ENCODE measurements at regions not wholly inside any gene's neighbourhood (a gene's known extent, or its start where the extent isn't known, plus 50 kb on each side); places are given as distances from the start of the nearest gene placed in this dataset.
A peak's percentile ranks its signal among the peaks of the same experiment; 100 is the strongest.

GRCh38 chr15:92772061-92772460, 116.5 kb upstream of the FAM174B start:
- CTCF ChIA-PET (ENCODE audit: partially characterized antibody): interaction anchor here (0.9 kb wide), 1 partner anchor 17 kb away, joined by 4 read pairs; no protein-coding TSS in a partner anchor
- no peaks in the 10 kb centered on the region for H4K20me1 ChIP-seq (replicated peaks in 1 of 2; ENCODE audit: control insufficient read depth in 1 of 2, insufficient read depth in 2 of 2, low read length in 2 of 2)
- H3K4me1 ChIP-seq (replicated peaks in 1 of 4; ENCODE audit: control insufficient read depth in 3 of 4, insufficient read depth in 4 of 4, low read length in 3 of 4): no peaks in the 10 kb centered on the region
- peaks cover 0 to 12% of the 10 kb centered on the region in 2 experiments; a peak in 2 of 4 replicates for H3K9me3 ChIP-seq (ENCODE audit: insufficient read depth in 2 of 2, low read depth in 1 of 2, low read length in 1 of 2)
- H3K36me3 ChIP-seq (ENCODE audit: control insufficient read depth in 2 of 4, insufficient read depth in 4 of 4, low read length in 3 of 4): no peaks in the 10 kb centered on the region
- no peaks in the 10 kb centered on the region for H3K27me3 ChIP-seq (replicated peaks in 1 of 4; ENCODE audit: control insufficient read depth in 3 of 4, extremely low read depth in 1 of 4, insufficient read depth in 3 of 4, low read length in 3 of 4)
- DNase-seq (ENCODE audit: low read depth in 1 of 2, low spot score in 2 of 2) (no peak), FAIRE-seq (no peak)
- no peak overlapping the region for H3K27ac ChIP-seq (ENCODE audit: low read depth, low read length)
- no peak overlapping the region for H3K4ac ChIP-seq (replicated peaks; ENCODE audit: insufficient read length, low read depth, low read length)
- no peak overlapping the region for H3K4me3 ChIP-seq (ENCODE audit: extremely low read depth in 1 of 4, insufficient read depth in 2 of 4, low read depth in 3 of 4, low read length in 4 of 4)
- H3K56ac ChIP-seq (replicated peaks; ENCODE audit: insufficient read length, low read depth, low read length): no peak overlapping the region
- TF ChIP-seq KDM1A (IDR thresholded peaks at IDR 0.05; ENCODE audit: borderline replicate concordance, low read length): no peak
- no peak for TF ChIP-seq CBX8 (IDR thresholded peaks at IDR 0.05; ENCODE audit: borderline replicate concordance, low read depth, low read length)
- TF ChIP-seq MAFK (IDR thresholded peaks at IDR 0.05; ENCODE audit: low read depth, low read length): no peak
- TF ChIP-seq ZNF274 (IDR thresholded peaks at IDR 0.05; ENCODE audit: borderline replicate concordance, extremely low read depth, low read length): no peak
- TF ChIP-seq EP300 (IDR thresholded peaks at IDR 0.05; ENCODE audit: borderline replicate concordance in 1 of 2, low read depth in 2 of 2, low read length in 2 of 2): no peak
- no peak for TF ChIP-seq CTBP2 (IDR thresholded peaks at IDR 0.05; ENCODE audit: borderline replicate concordance, insufficient read depth, insufficient read length, low read length)
- no peak for TF ChIP-seq GABPA (IDR thresholded peaks at IDR 0.05; ENCODE audit: borderline replicate concordance, insufficient read depth, low read length)
- TF ChIP-seq TEAD4 (IDR thresholded peaks at IDR 0.05; ENCODE audit: low read depth, low read length): no peak
- TF ChIP-seq EGR1 (IDR thresholded peaks at IDR 0.05; ENCODE audit: borderline replicate concordance, low read depth, low read length): no peak
- TF ChIP-seq JUN (IDR thresholded peaks at IDR 0.05; ENCODE audit: low read depth, low read length): no peak
- no peak for TF ChIP-seq RAD21 (IDR thresholded peaks at IDR 0.05 in 1 of 2, conservative IDR thresholded peaks at IDR 0.05 in 1 of 2; ENCODE audit: low read depth in 2 of 2, low read length in 2 of 2)
- no peak for TF ChIP-seq CHD2 (IDR thresholded peaks at IDR 0.05; ENCODE audit: low read length)
- no peak for TF ChIP-seq BACH1 (IDR thresholded peaks at IDR 0.05; ENCODE audit: low read length)
- TF ChIP-seq POU5F1 (IDR thresholded peaks at IDR 0.05; ENCODE audit: low read depth, low read length): no peak
- H3K23ac ChIP-seq (ENCODE audit: insufficient read length): no peak overlapping the region
- H4K8ac ChIP-seq (ENCODE audit: extremely low read depth, insufficient read depth, low read length): no peak overlapping the region
- no peaks in the 10 kb centered on the region for H3K23me2 ChIP-seq (ENCODE audit: low read depth, low read length)
- no peak overlapping the region for H2BK20ac ChIP-seq (ENCODE audit: low read length)
- no peak overlapping the region for H2BK120ac ChIP-seq (replicated peaks; ENCODE audit: low read depth, low read length)
- POLR2A ChIA-PET (ENCODE audit: partially characterized antibody): no interaction called here
- no peaks in the 10 kb centered on the region for H3K79me2 ChIP-seq (ENCODE audit: control insufficient read depth in 1 of 2, insufficient read depth in 2 of 2, low read length in 2 of 2)
- 94% methylated on average over 9 of the region's 9 CpGs; no CpG with 5 or more reads in 1 of the 2 experiments for WGBS, 2 experiments (ENCODE audit: extremely low coverage in 1 of 2, insufficient coverage in 1 of 2, insufficient read length in 1 of 2, insufficient replicate concordance in 2 of 2, low coverage in 1 of 2, low lambda C conversion rate in 2 of 2, missing lambda C conversion rate in 1 of 2)
- no peak overlapping the region for H4K91ac ChIP-seq (replicated peaks; ENCODE audit: insufficient read length, low read length)
- no peak overlapping the region for H3K14ac ChIP-seq (ENCODE audit: insufficient read length)
- no peak overlapping the region for H3K4me2 ChIP-seq (ENCODE audit: insufficient read depth in 1 of 2, low read depth in 2 of 2, low read length in 2 of 2)
- H2AK5ac ChIP-seq (ENCODE audit: low read depth, low read length): peak overlapping the region; percentile 46; the same call in 1 of the 2 replicates
- no peaks in the 10 kb centered on the region for H3K79me1 ChIP-seq (ENCODE audit: low read depth, low read length)
- no peak overlapping the region for H3K18ac ChIP-seq (ENCODE audit: extremely low read depth, low read length)
- no peak overlapping the region for H4K5ac ChIP-seq (ENCODE audit: insufficient read length, low read depth, low read length)
- no peak overlapping the region for H2BK15ac ChIP-seq (ENCODE audit: low read length)
- no peak overlapping the region for H2BK5ac ChIP-seq (ENCODE audit: low read depth, low read length)
- no peak overlapping the region for H2BK12ac ChIP-seq (ENCODE audit: low read depth, low read length)
- no peak overlapping the region for H3K9ac ChIP-seq (replicated peaks in 1 of 4; ENCODE audit: extremely low read depth in 1 of 4, low read depth in 3 of 4, low read length in 3 of 4)
- H2AFZ ChIP-seq (ENCODE audit: low read length): no peak overlapping the region
